ENCODE measurements at regions not wholly inside any gene's neighbourhood (a gene's known extent, or its start where the extent isn't known, plus 50 kb on each side); places are given as distances from the start of the nearest gene placed in this dataset.

DNA sequence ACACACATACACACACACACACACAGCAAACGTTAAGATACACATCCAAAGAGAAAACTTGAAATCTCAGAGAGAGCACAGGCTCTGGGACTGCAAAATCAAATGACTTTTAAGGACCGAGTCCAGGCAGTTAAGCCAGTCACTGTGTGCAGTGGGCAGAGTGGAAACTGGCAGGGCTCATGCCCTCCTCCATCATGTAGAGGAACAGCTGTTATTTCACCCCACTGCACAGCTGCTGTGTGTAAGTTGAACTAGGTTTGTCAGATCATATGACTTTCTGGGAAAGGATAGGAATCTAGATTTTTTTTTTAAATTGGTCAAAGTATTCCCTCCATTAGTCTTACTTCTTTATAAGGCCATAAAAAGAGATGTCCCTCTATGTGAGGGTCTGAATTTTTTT is 1002.1 kb downstream of the UQCRFS1 start:
- Histone ChIP-seq H3K9me3 (no peaks in the 10 kb centered on the region), H3K4me3 (no peak overlapping the region), H3K27me3 (no peaks in the 10 kb centered on the region), H3K4me1 (no peaks in the 10 kb centered on the region), H3K36me3 (replicated peaks in 1 of 2; ENCODE audit: insufficient read depth in 1 of 2, low read depth in 2 of 2) (no peaks in the 10 kb centered on the region), H3K27ac (no peak overlapping the region)
- no peak for DNase-seq
- ATAC-seq, result no peak
- intact Hi-C loops (cut with DNase I), result no loop called here
- WGBS, 2 donors, result 36 to 46% methylated on average over 2 of the region's 2 CpGs
- TF ChIP-seq, protein P1, sequence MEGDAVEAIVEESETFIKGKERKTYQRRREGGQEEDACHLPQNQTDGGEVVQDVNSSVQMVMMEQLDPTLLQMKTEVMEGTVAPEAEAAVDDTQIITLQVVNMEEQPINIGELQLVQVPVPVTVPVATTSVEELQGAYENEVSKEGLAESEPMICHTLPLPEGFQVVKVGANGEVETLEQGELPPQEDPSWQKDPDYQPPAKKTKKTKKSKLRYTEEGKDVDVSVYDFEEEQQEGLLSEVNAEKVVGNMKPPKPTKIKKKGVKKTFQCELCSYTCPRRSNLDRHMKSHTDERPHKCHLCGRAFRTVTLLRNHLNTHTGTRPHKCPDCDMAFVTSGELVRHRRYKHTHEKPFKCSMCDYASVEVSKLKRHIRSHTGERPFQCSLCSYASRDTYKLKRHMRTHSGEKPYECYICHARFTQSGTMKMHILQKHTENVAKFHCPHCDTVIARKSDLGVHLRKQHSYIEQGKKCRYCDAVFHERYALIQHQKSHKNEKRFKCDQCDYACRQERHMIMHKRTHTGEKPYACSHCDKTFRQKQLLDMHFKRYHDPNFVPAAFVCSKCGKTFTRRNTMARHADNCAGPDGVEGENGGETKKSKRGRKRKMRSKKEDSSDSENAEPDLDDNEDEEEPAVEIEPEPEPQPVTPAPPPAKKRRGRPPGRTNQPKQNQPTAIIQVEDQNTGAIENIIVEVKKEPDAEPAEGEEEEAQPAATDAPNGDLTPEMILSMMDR (IDR thresholded peaks at IDR 0.05), result no peak
- TF ChIP-seq POLR2A (IDR thresholded peaks at IDR 0.05), result no peak

DNA sequence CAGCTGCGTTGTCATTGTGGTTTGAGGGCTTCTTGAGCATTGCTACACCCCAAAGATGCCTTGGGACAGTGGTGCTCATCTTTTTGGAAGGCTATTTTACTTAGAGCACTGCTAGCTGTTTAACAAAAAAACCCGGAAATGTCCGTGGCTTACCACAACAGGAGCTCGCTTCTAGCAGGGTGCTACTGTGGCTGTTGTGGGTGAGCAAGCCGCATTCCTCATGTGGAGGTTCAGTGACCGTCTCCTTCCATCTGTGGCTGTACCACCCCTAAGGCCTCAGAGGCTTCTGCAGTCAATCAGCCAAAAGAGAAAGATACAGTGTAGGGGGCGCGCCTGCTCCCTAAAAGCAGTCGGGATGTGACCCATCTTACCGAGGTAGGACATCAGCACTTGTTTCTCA is 1004.2 kb downstream of the UQCRFS1 start:
- no peak for DNase-seq
- Histone ChIP-seq H3K4me1 (no peaks in the 10 kb centered on the region), H3K27ac (no peak overlapping the region), H3K9me3 (no peaks in the 10 kb centered on the region), H3K4me3 (no peak overlapping the region), H3K36me3 (replicated peaks in 1 of 2; ENCODE audit: insufficient read depth in 1 of 2, low read depth in 2 of 2) (no peaks in the 10 kb centered on the region), H3K27me3 (no peaks in the 10 kb centered on the region)
- intact Hi-C loops (cut with DNase I), result no loop called here
- no peak for TF ChIP-seq POLR2A (IDR thresholded peaks at IDR 0.05)
- TF ChIP-seq, protein P1 (IDR thresholded peaks at IDR 0.05), result no peak
- 65 to 66% methylated on average over 10 of the region's 10 CpGs for WGBS, 2 donors
- no peak for ATAC-seq

DNA sequence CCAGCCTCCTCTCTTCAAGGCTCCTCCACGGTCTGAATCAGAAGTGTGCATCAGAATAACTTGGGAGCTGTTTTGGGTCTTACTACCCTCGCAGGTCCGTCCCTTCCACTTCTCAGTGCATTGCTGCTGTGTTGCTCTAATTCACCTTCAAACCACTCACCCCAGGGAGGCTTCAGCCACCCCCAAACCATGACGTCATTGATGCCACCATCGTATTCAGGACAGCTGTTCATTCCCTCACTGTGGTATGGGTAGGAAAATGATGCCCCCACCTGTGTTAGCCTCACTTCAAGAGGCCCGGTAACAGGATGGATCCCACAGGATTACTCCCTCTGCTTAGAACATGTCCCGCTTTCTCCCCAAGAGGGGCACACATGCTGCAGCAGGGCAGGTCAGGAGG is 1005.7 kb downstream of the UQCRFS1 start:
- peaks cover 0 to 2% (median 0%) of the 10 kb centered on the region in 3 donors for H3K9me3 ChIP-seq
- intact Hi-C loops (cut with DNase I), result no loop called here
- no peak overlapping the region for H3K27ac ChIP-seq
- no peak for TF ChIP-seq POLR2A (IDR thresholded peaks at IDR 0.05)
- TF ChIP-seq, protein P1 (IDR thresholded peaks at IDR 0.05), result no peak
- H3K4me3 ChIP-seq, result no peak overlapping the region
- H3K27me3 ChIP-seq, result no peaks in the 10 kb centered on the region
- ATAC-seq (no peak), DNase-seq (no peak)
- H3K4me1 ChIP-seq, result no peaks in the 10 kb centered on the region
- WGBS, 2 donors, result 65 to 76% methylated on average over 7 of the region's 7 CpGs
- H3K36me3 ChIP-seq (replicated peaks in 1 of 2; ENCODE audit: insufficient read depth in 1 of 2, low read depth in 2 of 2), result no peaks in the 10 kb centered on the region

DNA sequence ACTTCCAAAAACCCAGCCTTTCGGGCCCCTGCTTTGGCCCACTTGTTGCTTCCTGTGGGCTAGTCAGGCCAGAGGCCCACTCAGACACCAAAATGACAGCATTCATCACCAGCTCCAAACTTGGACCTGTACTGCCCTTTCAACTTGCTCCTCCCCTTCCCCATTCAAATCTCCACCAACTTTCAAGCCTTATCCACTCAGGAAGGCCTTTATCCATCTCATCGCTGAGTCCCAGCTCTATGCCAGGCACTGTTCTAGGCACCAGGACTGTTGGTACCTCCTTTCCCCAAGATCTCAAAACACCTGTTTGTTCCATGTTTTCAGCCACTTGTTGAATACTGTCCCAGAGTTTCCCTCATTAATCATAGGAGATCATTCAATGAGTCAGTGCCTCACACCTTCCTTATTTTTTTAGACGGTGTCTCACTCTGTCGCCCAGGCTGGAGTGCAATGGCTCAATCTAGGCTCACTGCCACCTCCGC is 1011.4 kb downstream of the UQCRFS1 start:
- DNase-seq (no peak), ATAC-seq (no peak)
- 82 to 90% methylated on average over 5 of the region's 5 CpGs for WGBS, 2 donors
- Histone ChIP-seq H3K27ac (no peak overlapping the region), H3K27me3 (no peaks in the 10 kb centered on the region), H3K4me1 (no peaks in the 10 kb centered on the region), H3K4me3 (no peak overlapping the region), H3K9me3 (peaks cover 0 to 7% (median 0%) of the 10 kb centered on the region in 3 donors), H3K36me3 (replicated peaks in 1 of 2; ENCODE audit: insufficient read depth in 1 of 2, low read depth in 2 of 2) (no peaks in the 10 kb centered on the region)
- TF ChIP-seq POLR2A (IDR thresholded peaks at IDR 0.05), result no peak
- TF ChIP-seq, protein P1 (IDR thresholded peaks at IDR 0.05), result no peak
- intact Hi-C loops (cut with DNase I), result no loop called here

DNA sequence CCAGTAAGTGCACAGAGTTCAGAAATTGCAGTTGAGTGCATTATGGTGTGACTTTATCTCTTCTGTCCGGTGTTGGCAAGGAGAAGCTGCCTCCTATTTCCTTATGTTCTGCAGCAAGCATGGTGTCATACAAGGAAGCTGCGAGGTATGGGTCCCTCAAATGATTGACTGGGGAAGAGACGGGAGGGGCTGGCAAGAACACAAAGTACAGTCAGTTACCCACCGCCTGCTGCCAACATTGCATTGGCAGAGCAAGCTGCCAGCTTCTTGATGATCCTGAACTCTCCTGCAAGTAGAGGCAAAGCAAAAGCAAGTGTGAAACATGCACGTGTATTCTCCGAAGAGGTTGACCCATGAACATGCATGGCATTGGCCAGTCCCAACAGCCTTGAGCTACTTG is 1013.6 kb downstream of the UQCRFS1 start:
- TF ChIP-seq, protein P1 (IDR thresholded peaks at IDR 0.05), result no peak
- TF ChIP-seq POLR2A (IDR thresholded peaks at IDR 0.05), result no peak
- no peaks in the 10 kb centered on the region for H3K36me3 ChIP-seq (replicated peaks in 1 of 2; ENCODE audit: insufficient read depth in 1 of 2, low read depth in 2 of 2)

More for the DNA sequence above, 1013.6 kb downstream of the UQCRFS1 start:
- 56 to 69% methylated on average over 6 of the region's 6 CpGs for WGBS, 2 donors
- Histone ChIP-seq H3K4me3 (no peak overlapping the region), H3K9me3 (peaks cover 0 to 7% (median 0%) of the 10 kb centered on the region in 3 donors), H3K27me3 (no peaks in the 10 kb centered on the region), H3K4me1 (no peaks in the 10 kb centered on the region), H3K27ac (no peak overlapping the region)
- ATAC-seq (no peak), DNase-seq (no peak)
- intact Hi-C loops (cut with DNase I), result no loop called here
